Keratinocyte (primary cell): ENCODE measurements at regions not wholly inside any gene's neighbourhood (a gene's known extent, or its start where the extent isn't known, plus 50 kb on each side); places are given as distances from the start of the nearest gene placed in this dataset.

Source experiments
- DNase-seq: peaks from one replicate; pipeline ENCODE4 v3.0.0-alpha.2; 2011; ENCODE audit warnings: low read depth, missing footprints, low spot score
- FAIRE-seq: peaks from 2 replicates; lab custom pipeline; 2011; peaks lifted over from hg19 to GRCh38; lab: Jason Lieb, UNC
- H2AFZ ChIP-seq: 2 replicates; pipeline ENCODE4 v1.6.0; 2012; ENCODE audit warnings: low read length, control low read depth, inconsistent platforms; ENCODE audit not compliant: control insufficient read depth
- H3K27ac ChIP-seq: 2 replicates; pipeline ENCODE4 v1.5.1; 2011; ENCODE audit warnings: low read length; ENCODE audit not compliant: control insufficient read depth, insufficient read depth
- H3K27me3 ChIP-seq: 3 replicates; pipeline ENCODE4 v1.6.0; 2011; ENCODE audit warnings: low read length; ENCODE audit not compliant: control insufficient read depth, insufficient read depth; ENCODE audit errors: extremely low read depth
- H3K36me3 ChIP-seq, 2 experiments: 2 replicates in 1 of 2; 3 replicates in 1 of 2; pipeline ENCODE4 v1.5.1; 2011; ENCODE audit warnings: low read length in 2 of 2, mild to moderate bottlenecking in 1 of 2; ENCODE audit not compliant: control insufficient read depth in 2 of 2, insufficient read depth in 2 of 2; ENCODE audit errors: extremely low read depth in 1 of 2
- H3K4me1 ChIP-seq: 3 replicates; pipeline ENCODE4 v1.5.1; 2011; ENCODE audit warnings: low read length; ENCODE audit not compliant: control insufficient read depth, insufficient read depth; ENCODE audit errors: extremely low read depth
- H3K4me2 ChIP-seq: 3 replicates; pipeline ENCODE4 v1.6.0; 2011; ENCODE audit warnings: low read depth, low read length; ENCODE audit not compliant: control insufficient read depth, insufficient read depth; ENCODE audit errors: extremely low read depth
- H3K4me3 ChIP-seq, 3 experiments: fragments of 200-600 bp in 1 of 3; sonication (generic) in 1 of 3; 2 replicates in 2 of 3; 3 replicates in 1 of 3; pipeline ENCODE4 v1.5.1; 2011 to 2016; ENCODE audit warnings: low read length in 3 of 3, mild to moderate bottlenecking in 3 of 3, control low read depth in 2 of 3, inconsistent platforms in 1 of 3, low read depth in 1 of 3, mixed read lengths in 1 of 3, mixed run types in 1 of 3, moderate library complexity in 1 of 3; ENCODE audit not compliant: control insufficient read depth in 2 of 3, insufficient read depth in 2 of 3; ENCODE audit errors: extremely low read depth in 1 of 3
- H3K79me2 ChIP-seq: 2 replicates; pipeline ENCODE4 v1.6.0; 2012; ENCODE audit warnings: low read length; ENCODE audit not compliant: control insufficient read depth, insufficient read depth
- H3K9ac ChIP-seq: 3 replicates; pipeline ENCODE4 v1.6.0; 2011; ENCODE audit warnings: low read length; ENCODE audit not compliant: control insufficient read depth, insufficient read depth; ENCODE audit errors: extremely low read depth
- H3K9me1 ChIP-seq: 3 replicates; pipeline ENCODE4 v1.6.0; 2011; ENCODE audit warnings: low read length; ENCODE audit not compliant: control insufficient read depth, insufficient read depth; ENCODE audit errors: extremely low read depth
- H3K9me3 ChIP-seq: 2 replicates; pipeline ENCODE4 v1.5.1; 2012; ENCODE audit warnings: low read depth, low read length; ENCODE audit not compliant: control insufficient read depth
- H4K20me1 ChIP-seq: 3 replicates; pipeline ENCODE4 v1.6.0; 2011; ENCODE audit warnings: low read length; ENCODE audit not compliant: control insufficient read depth, insufficient read depth; ENCODE audit errors: extremely low read depth
- EZH2 ChIP-seq: IDR thresholded peaks from one replicate; pipeline ENCODE4 v1.6.1; 2012; ENCODE audit warnings: inconsistent platforms, mild to moderate bottlenecking, low read length, moderate library complexity
- dilution Hi-C: fragments of 300-500 bp; cut with MboI; formaldehyde crosslinking; loops from one replicate; pipeline ENCODE4 v1.7.0; 2020; ENCODE audit warnings: low sequenced_read_pairs; ENCODE audit not compliant: extremely low pct_ligation_motif_present
- TF ChIP-seq, protein P1 (sequence below), 3 experiments: IDR thresholded peaks in 1 of 3; conservative IDR thresholded peaks in 1 of 3; optimal IDR thresholded peaks in 1 of 3; 2 replicates in 2 of 3; 3 replicates in 1 of 3; pipeline versions ENCODE3 to v1.5.1; 2011; ENCODE audit warnings: low read length in 3 of 3, mild to moderate bottlenecking in 3 of 3, moderate library complexity in 2 of 3, control low read depth in 1 of 3, inconsistent platforms in 1 of 3; ENCODE audit not compliant: insufficient read depth in 2 of 3; ENCODE audit errors: extremely low read depth in 1 of 3

DNA sequence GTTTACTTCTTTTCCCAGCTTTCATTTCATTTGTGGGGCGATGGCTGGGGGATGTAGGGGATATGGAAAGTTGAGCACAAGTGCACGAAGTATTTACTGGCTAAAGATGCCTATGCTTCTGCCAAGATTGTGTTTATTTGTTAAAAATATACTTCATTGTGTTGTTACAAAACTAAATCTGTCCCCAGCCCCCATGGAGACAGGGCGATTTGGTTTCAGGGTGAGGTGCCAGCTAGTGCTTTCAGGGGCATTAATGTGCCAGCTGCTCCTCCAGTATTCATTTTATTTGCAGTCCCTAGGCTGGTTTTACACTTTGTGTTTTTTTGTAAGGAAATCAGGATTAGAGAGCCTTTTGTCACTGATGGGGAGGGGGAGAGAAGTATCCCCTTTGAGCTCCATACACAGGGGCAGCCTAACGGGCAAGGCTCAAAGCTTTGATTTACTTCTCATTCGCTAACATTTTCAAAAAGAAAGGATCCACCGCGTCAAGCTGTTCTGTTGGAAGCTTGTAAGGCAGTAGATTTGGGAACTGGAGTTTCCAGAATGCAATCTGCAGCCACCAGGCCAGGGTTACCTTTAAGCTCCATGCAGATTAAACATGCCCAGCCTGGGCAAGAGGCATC, 198.7 kb upstream of the PLEKHG7 start:
- no peaks in the 10 kb centered on the region for H4K20me1 ChIP-seq
- no peak overlapping the region for H3K9ac ChIP-seq
- no peak overlapping the region for H2AFZ ChIP-seq
- H3K4me3 ChIP-seq, result no peak overlapping the region
- FAIRE-seq (no peak), DNase-seq (no peak)
- no peaks in the 10 kb centered on the region for H3K9me1 ChIP-seq
- H3K9me3 ChIP-seq, result no peaks in the 10 kb centered on the region
- no peak overlapping the region for H3K27ac ChIP-seq
- H3K27me3 ChIP-seq, result no peaks in the 10 kb centered on the region
- TF ChIP-seq, protein P1, sequence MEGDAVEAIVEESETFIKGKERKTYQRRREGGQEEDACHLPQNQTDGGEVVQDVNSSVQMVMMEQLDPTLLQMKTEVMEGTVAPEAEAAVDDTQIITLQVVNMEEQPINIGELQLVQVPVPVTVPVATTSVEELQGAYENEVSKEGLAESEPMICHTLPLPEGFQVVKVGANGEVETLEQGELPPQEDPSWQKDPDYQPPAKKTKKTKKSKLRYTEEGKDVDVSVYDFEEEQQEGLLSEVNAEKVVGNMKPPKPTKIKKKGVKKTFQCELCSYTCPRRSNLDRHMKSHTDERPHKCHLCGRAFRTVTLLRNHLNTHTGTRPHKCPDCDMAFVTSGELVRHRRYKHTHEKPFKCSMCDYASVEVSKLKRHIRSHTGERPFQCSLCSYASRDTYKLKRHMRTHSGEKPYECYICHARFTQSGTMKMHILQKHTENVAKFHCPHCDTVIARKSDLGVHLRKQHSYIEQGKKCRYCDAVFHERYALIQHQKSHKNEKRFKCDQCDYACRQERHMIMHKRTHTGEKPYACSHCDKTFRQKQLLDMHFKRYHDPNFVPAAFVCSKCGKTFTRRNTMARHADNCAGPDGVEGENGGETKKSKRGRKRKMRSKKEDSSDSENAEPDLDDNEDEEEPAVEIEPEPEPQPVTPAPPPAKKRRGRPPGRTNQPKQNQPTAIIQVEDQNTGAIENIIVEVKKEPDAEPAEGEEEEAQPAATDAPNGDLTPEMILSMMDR (optimal IDR thresholded peaks at IDR 0.05 in 1 of 3, IDR thresholded peaks at IDR 0.05 in 1 of 3, conservative IDR thresholded peaks at IDR 0.05 in 1 of 3; ENCODE audit: extremely low read depth in 1 of 3, insufficient read depth in 2 of 3, low read length in 3 of 3), result no peak
- no peak for TF ChIP-seq EZH2
- no peak overlapping the region for H3K4me2 ChIP-seq
- H3K79me2 ChIP-seq, result no peaks in the 10 kb centered on the region
- no peaks in the 10 kb centered on the region for H3K36me3 ChIP-seq
- peaks cover 10% of the 10 kb centered on the region for H3K4me1 ChIP-seq
- dilution Hi-C loops, result no loop called here

DNA sequence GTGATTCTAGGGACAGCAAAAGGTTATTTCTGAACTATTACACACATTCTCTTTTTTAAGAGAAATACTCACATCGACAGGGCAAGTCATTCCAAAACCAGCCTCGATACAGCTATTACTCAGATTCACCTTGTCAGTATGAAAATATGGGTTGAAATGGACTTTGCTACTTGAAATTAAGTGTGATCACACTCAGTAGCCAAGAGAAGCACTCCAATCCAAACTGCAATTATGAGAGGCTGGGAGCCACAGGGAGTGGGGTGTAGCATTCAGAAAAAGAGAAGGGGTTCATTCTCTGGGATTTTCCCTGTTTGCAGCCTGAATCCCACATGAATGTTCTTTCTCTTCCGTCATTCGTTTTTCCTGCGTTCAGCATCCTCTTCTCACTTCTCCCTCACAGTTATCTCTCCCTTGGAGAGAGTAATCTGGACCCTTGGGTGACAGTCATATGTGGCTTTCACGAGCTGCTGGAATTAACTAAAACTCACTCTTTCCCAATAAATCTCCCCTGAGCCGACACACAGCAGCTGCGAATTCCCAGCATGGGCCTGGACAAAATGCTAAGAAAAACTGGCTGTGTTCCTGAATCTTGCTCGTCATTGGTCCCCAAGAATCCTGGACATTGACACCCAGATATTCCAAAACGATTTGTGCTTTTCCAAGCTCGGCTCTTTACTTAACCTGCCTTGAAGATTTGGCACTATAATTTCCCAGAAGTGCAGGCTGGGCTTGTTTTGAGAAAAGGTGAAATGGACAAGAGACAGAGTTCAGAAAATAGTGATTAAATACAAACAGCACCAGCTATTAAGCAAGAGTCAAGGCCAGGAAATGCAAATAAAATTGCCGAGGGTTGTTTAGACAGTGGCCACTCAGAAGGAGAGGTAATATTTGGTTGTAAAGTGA, 199.5 kb upstream of the PLEKHG7 start:
- Histone ChIP-seq H3K79me2 (no peaks in the 10 kb centered on the region), H3K9me1 (no peaks in the 10 kb centered on the region), H3K27ac (no peak overlapping the region), H3K4me1 (peaks cover 10% of the 10 kb centered on the region), H2AFZ (no peak overlapping the region), H3K36me3 (no peaks in the 10 kb centered on the region), H3K4me2 (no peak overlapping the region), H3K9ac (no peak overlapping the region), H4K20me1 (no peaks in the 10 kb centered on the region), H3K4me3 (no peak overlapping the region), H3K9me3 (no peaks in the 10 kb centered on the region), H3K27me3 (no peaks in the 10 kb centered on the region)
- TF ChIP-seq, protein P1 (optimal IDR thresholded peaks at IDR 0.05 in 1 of 3, IDR thresholded peaks at IDR 0.05 in 1 of 3, conservative IDR thresholded peaks at IDR 0.05 in 1 of 3; ENCODE audit: extremely low read depth in 1 of 3, insufficient read depth in 2 of 3, low read length in 3 of 3), result no peak
- TF ChIP-seq EZH2, result no peak
- DNase-seq (no peak), FAIRE-seq (no peak)
- dilution Hi-C loops, result no loop called here
